ENCODE measurements at regions not wholly inside any gene's neighbourhood (a gene's known extent, or its start where the extent isn't known, plus 50 kb on each side); places are given as distances from the start of the nearest gene placed in this dataset.

DNA sequence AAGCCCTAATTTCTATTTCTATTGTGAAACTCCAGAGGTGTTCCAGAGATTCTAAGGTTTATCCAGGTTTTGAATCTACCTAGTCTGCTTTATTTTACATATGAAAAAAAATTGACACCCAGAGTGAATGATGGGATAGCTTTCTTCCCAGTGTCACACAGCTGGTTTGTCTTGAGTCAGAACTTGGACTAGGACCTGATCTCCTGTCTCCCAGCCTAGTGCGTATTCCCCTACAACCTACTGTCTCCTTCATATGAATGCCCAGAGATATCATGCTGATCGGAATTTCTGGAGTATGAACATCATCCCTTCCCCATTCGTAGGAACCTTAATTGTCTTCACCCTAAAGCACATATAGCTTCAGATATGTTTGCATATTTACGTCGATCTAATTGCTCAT is 524.2 kb downstream of the SPATA31D1 start:
- no peak for TF ChIP-seq EZH2phosphoT487 (IDR thresholded peaks at IDR 0.05; ENCODE audit: borderline replicate concordance)
- TF ChIP-seq, protein P1, sequence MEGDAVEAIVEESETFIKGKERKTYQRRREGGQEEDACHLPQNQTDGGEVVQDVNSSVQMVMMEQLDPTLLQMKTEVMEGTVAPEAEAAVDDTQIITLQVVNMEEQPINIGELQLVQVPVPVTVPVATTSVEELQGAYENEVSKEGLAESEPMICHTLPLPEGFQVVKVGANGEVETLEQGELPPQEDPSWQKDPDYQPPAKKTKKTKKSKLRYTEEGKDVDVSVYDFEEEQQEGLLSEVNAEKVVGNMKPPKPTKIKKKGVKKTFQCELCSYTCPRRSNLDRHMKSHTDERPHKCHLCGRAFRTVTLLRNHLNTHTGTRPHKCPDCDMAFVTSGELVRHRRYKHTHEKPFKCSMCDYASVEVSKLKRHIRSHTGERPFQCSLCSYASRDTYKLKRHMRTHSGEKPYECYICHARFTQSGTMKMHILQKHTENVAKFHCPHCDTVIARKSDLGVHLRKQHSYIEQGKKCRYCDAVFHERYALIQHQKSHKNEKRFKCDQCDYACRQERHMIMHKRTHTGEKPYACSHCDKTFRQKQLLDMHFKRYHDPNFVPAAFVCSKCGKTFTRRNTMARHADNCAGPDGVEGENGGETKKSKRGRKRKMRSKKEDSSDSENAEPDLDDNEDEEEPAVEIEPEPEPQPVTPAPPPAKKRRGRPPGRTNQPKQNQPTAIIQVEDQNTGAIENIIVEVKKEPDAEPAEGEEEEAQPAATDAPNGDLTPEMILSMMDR (conservative IDR thresholded peaks at IDR 0.05; ENCODE audit: low read length), result no peak
- H3K27me3 ChIP-seq (ENCODE audit: insufficient read depth, low read length, poor library complexity, severe bottlenecking), result no peaks in the 10 kb centered on the region
- no peaks in the 10 kb centered on the region for H4K20me1 ChIP-seq (ENCODE audit: insufficient read depth, low read length, poor library complexity, severe bottlenecking)
- H2AFZ ChIP-seq (ENCODE audit: low read length), result no peak overlapping the region
- no peaks in the 10 kb centered on the region for H3K36me3 ChIP-seq (ENCODE audit: insufficient read depth, low read length)
- H3K4me1 ChIP-seq (ENCODE audit: insufficient read depth, low read length, poor library complexity, severe bottlenecking), result no peaks in the 10 kb centered on the region
- no peak overlapping the region for H3K4me2 ChIP-seq (ENCODE audit: low read depth, low read length, poor library complexity, severe bottlenecking)
- no peaks in the 10 kb centered on the region for H3K9me3 ChIP-seq (ENCODE audit: insufficient read depth, low read depth, low read length)
- H3K9me2 ChIP-seq (replicated peaks; ENCODE audit: low read depth, low read length), result no peaks in the 10 kb centered on the region
- H3K9ac ChIP-seq (ENCODE audit: low read depth, low read length, poor library complexity, severe bottlenecking), result no peak overlapping the region
- no peaks in the 10 kb centered on the region for H3K79me2 ChIP-seq (ENCODE audit: insufficient read depth, low read length)
- no peak overlapping the region for H3K4me3 ChIP-seq (ENCODE audit: low read length, poor library complexity, severe bottlenecking)
- H3F3A ChIP-seq (ENCODE audit: low read depth), result no peaks in the 10 kb centered on the region

GRCh38 chr9:82513242-82513751 is 524.7 kb downstream of the SPATA31D1 start:
- TF ChIP-seq, protein P1 (conservative IDR thresholded peaks at IDR 0.05; ENCODE audit: low read length), result no peak
- TF ChIP-seq EZH2phosphoT487 (IDR thresholded peaks at IDR 0.05; ENCODE audit: borderline replicate concordance), result no peak
- no peak overlapping the region for H2AFZ ChIP-seq (ENCODE audit: low read length)
- H3K4me1 ChIP-seq (ENCODE audit: insufficient read depth, low read length, poor library complexity, severe bottlenecking), result no peaks in the 10 kb centered on the region
- H3F3A ChIP-seq (ENCODE audit: low read depth), result no peaks in the 10 kb centered on the region
- no peaks in the 10 kb centered on the region for H3K27me3 ChIP-seq (ENCODE audit: insufficient read depth, low read length, poor library complexity, severe bottlenecking)
- no peaks in the 10 kb centered on the region for H3K79me2 ChIP-seq (ENCODE audit: insufficient read depth, low read length)
- H3K4me3 ChIP-seq (ENCODE audit: low read length, poor library complexity, severe bottlenecking), result no peak overlapping the region
- H3K36me3 ChIP-seq (ENCODE audit: insufficient read depth, low read length), result no peaks in the 10 kb centered on the region
- H4K20me1 ChIP-seq (ENCODE audit: insufficient read depth, low read length, poor library complexity, severe bottlenecking), result no peaks in the 10 kb centered on the region
- no peaks in the 10 kb centered on the region for H3K9me2 ChIP-seq (replicated peaks; ENCODE audit: low read depth, low read length)
- H3K9ac ChIP-seq (ENCODE audit: low read depth, low read length, poor library complexity, severe bottlenecking), result no peak overlapping the region
- no peaks in the 10 kb centered on the region for H3K9me3 ChIP-seq (ENCODE audit: insufficient read depth, low read depth, low read length)
- H3K4me2 ChIP-seq (ENCODE audit: low read depth, low read length, poor library complexity, severe bottlenecking), result no peak overlapping the region

DNA sequence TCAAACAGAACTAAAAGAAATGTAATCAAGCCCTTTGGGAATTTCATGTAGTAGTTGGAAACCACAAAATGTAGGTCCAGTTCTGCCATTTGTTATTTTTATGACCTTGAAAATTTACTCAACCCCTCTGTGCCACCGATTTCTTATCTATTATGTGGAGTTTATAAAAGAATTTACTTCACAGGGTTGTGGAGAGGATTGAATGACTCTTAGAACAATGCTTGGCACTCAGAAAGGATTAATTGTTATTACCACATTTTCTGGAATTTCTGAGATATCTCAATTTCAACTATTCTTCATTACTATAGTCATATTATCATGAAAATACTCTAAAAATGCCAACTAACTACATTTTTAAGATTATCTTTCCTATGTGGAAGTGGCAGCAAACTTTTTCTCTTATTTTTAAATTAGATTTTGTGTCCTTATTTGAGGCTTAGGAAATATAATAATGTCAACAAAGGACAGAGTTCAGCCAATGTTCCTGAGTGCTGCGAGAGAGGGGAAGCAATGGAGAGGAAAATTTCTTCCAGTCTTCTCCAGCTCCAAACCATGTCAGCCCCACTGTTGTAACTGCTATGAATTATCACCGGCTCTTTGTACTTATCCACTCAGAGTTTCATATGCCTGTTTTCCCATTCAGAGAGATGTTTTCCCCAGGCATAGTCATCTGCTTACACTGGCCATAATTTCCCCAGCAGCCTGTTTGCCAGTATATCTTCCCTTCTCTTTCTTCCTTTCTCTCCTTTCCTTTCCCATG is 525.6 kb downstream of the SPATA31D1 start:
- H3K4me1 ChIP-seq (ENCODE audit: insufficient read depth, low read length, poor library complexity, severe bottlenecking), result peaks cover 6% of the 10 kb centered on the region
- H3K4me2 ChIP-seq (ENCODE audit: low read depth, low read length, poor library complexity, severe bottlenecking), result no peak overlapping the region
- no peaks in the 10 kb centered on the region for H3K79me2 ChIP-seq (ENCODE audit: insufficient read depth, low read length)
- H3K4me3 ChIP-seq (ENCODE audit: low read length, poor library complexity, severe bottlenecking), result no peak overlapping the region
- H3F3A ChIP-seq (ENCODE audit: low read depth), result no peaks in the 10 kb centered on the region
- no peaks in the 10 kb centered on the region for H3K9me3 ChIP-seq (ENCODE audit: insufficient read depth, low read depth, low read length)
- TF ChIP-seq, protein P1 (conservative IDR thresholded peaks at IDR 0.05; ENCODE audit: low read length), result no peak
- no peak for TF ChIP-seq EZH2phosphoT487 (IDR thresholded peaks at IDR 0.05; ENCODE audit: borderline replicate concordance)
- H3K27me3 ChIP-seq (ENCODE audit: insufficient read depth, low read length, poor library complexity, severe bottlenecking), result no peaks in the 10 kb centered on the region
- no peaks in the 10 kb centered on the region for H4K20me1 ChIP-seq (ENCODE audit: insufficient read depth, low read length, poor library complexity, severe bottlenecking)
- H3K9me2 ChIP-seq (replicated peaks; ENCODE audit: low read depth, low read length), result no peaks in the 10 kb centered on the region
- no peak overlapping the region for H3K9ac ChIP-seq (ENCODE audit: low read depth, low read length, poor library complexity, severe bottlenecking)
- H2AFZ ChIP-seq (ENCODE audit: low read length), result no peak overlapping the region
- no peaks in the 10 kb centered on the region for H3K36me3 ChIP-seq (ENCODE audit: insufficient read depth, low read length)

All from Loucy (cell line).